ENCODE measurements at regions not wholly inside any gene's neighbourhood (a gene's known extent, or its start where the extent isn't known, plus 50 kb on each side); places are given as distances from the start of the nearest gene placed in this dataset.

DNA sequence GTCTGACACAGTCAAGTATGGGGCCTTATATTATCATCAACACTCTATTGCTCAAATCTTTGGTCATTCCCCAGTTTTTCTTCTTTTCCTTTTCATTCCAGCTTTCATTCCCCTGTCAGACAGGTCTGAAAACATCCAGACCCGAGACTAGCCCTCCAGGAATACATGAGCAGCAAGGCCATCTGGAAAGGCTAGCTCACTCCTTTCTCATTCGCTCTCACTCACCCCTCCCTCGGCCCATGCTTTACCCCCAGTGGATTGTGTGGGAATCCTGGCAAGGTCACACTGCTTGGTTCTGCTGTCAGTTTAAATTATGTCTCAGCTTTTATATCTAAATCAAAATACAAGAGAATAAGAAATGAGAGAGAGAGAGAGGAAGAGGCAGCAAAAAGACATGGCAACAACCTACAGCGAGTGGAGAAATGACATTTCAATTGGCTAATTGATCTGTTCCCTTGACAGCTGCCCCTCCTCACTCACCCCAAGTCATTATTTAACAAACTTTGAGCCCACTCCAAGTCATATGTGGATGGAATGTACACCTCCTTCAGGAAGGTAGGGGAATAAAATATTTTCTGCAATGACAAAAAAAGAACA is 962.2 kb downstream of the TUSC7 start:
- no peaks in the 10 kb centered on the region for H3K36me3 Mint-ChIP-seq (ENCODE audit: low read depth)
- ATAC-seq, result no peak
- H3K4me3 ChIP-seq, result no peak overlapping the region
- H4K20me1 ChIP-seq (replicated peaks; ENCODE audit: insufficient read depth), result no peaks in the 10 kb centered on the region
- H3K4me2 ChIP-seq, result no peak overlapping the region
- no peak overlapping the region for H3K4me3 Mint-ChIP-seq
- no peaks in the 10 kb centered on the region for H3K79me2 ChIP-seq (replicated peaks; ENCODE audit: insufficient read depth)
- no peaks in the 10 kb centered on the region for H3F3A ChIP-seq (replicated peaks; ENCODE audit: low read depth)
- no peaks in the 10 kb centered on the region for H3K36me3 ChIP-seq (ENCODE audit: insufficient read depth)
- TF ChIP-seq, protein P1, sequence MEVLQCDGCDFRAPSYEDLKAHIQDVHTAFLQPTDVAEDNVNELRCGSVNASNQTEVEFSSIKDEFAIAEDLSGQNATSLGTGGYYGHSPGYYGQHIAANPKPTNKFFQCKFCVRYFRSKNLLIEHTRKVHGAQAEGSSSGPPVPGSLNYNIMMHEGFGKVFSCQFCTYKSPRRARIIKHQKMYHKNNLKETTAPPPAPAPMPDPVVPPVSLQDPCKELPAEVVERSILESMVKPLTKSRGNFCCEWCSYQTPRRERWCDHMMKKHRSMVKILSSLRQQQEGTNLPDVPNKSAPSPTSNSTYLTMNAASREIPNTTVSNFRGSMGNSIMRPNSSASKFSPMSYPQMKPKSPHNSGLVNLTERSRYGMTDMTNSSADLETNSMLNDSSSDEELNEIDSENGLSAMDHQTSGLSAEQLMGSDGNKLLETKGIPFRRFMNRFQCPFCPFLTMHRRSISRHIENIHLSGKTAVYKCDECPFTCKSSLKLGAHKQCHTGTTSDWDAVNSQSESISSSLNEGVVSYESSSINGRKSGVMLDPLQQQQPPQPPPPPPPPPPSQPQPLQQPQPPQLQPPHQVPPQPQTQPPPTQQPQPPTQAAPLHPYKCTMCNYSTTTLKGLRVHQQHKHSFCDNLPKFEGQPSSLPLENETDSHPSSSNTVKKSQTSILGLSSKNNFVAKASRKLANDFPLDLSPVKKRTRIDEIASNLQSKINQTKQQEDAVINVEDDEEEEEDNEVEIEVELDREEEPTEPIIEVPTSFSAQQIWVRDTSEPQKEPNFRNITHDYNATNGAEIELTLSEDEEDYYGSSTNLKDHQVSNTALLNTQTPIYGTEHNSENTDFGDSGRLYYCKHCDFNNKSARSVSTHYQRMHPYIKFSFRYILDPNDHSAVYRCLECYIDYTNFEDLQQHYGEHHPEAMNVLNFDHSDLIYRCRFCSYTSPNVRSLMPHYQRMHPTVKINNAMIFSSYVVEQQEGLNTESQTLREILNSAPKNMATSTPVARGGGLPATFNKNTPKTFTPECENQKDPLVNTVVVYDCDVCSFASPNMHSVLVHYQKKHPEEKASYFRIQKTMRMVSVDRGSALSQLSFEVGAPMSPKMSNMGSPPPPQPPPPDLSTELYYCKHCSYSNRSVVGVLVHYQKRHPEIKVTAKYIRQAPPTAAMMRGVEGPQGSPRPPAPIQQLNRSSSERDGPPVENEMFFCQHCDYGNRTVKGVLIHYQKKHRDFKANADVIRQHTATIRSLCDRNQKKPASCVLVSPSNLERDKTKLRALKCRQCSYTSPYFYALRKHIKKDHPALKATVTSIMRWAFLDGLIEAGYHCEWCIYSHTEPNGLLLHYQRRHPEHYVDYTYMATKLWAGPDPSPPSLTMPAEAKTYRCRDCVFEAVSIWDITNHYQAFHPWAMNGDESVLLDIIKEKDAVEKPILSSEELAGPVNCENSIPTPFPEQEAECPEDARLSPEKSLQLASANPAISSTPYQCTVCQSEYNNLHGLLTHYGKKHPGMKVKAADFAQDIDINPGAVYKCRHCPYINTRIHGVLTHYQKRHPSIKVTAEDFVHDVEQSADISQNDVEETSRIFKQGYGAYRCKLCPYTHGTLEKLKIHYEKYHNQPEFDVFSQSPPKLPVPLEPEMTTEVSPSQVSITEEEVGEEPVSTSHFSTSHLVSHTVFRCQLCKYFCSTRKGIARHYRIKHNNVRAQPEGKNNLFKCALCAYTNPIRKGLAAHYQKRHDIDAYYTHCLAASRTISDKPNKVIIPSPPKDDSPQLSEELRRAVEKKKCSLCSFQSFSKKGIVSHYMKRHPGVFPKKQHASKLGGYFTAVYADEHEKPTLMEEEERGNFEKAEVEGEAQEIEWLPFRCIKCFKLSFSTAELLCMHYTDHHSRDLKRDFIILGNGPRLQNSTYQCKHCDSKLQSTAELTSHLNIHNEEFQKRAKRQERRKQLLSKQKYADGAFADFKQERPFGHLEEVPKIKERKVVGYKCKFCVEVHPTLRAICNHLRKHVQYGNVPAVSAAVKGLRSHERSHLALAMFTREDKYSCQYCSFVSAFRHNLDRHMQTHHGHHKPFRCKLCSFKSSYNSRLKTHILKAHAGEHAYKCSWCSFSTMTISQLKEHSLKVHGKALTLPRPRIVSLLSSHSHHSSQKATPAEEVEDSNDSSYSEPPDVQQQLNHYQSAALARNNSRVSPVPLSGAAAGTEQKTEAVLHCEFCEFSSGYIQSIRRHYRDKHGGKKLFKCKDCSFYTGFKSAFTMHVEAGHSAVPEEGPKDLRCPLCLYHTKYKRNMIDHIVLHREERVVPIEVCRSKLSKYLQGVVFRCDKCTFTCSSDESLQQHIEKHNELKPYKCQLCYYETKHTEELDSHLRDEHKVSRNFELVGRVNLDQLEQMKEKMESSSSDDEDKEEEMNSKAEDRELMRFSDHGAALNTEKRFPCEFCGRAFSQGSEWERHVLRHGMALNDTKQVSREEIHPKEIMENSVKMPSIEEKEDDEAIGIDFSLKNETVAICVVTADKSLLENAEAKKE (CRISPR knock-in tag; IDR thresholded peaks at IDR 0.05), result no peak
- TF ChIP-seq POLR2AphosphoS5 (IDR thresholded peaks at IDR 0.05; ENCODE audit: low read depth) (no peak), EZH2phosphoT487 (IDR thresholded peaks at IDR 0.05; ENCODE audit: unreplicated experiment) (no peak), NANOG (IDR thresholded peaks at IDR 0.05; ENCODE audit: borderline replicate concordance) (no peak), EZH2 (IDR thresholded peaks at IDR 0.05; ENCODE audit: low read depth, unreplicated experiment) (no peak), ZNF331 (CRISPR knock-in tag; IDR thresholded peaks at IDR 0.05; ENCODE audit: low read depth) (no peak)
- TF ChIP-seq, protein P2, sequence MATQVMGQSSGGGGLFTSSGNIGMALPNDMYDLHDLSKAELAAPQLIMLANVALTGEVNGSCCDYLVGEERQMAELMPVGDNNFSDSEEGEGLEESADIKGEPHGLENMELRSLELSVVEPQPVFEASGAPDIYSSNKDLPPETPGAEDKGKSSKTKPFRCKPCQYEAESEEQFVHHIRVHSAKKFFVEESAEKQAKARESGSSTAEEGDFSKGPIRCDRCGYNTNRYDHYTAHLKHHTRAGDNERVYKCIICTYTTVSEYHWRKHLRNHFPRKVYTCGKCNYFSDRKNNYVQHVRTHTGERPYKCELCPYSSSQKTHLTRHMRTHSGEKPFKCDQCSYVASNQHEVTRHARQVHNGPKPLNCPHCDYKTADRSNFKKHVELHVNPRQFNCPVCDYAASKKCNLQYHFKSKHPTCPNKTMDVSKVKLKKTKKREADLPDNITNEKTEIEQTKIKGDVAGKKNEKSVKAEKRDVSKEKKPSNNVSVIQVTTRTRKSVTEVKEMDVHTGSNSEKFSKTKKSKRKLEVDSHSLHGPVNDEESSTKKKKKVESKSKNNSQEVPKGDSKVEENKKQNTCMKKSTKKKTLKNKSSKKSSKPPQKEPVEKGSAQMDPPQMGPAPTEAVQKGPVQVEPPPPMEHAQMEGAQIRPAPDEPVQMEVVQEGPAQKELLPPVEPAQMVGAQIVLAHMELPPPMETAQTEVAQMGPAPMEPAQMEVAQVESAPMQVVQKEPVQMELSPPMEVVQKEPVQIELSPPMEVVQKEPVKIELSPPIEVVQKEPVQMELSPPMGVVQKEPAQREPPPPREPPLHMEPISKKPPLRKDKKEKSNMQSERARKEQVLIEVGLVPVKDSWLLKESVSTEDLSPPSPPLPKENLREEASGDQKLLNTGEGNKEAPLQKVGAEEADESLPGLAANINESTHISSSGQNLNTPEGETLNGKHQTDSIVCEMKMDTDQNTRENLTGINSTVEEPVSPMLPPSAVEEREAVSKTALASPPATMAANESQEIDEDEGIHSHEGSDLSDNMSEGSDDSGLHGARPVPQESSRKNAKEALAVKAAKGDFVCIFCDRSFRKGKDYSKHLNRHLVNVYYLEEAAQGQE (IDR thresholded peaks at IDR 0.05; ENCODE audit: unreplicated experiment), result no peak
- TF ChIP-seq, protein P3, sequence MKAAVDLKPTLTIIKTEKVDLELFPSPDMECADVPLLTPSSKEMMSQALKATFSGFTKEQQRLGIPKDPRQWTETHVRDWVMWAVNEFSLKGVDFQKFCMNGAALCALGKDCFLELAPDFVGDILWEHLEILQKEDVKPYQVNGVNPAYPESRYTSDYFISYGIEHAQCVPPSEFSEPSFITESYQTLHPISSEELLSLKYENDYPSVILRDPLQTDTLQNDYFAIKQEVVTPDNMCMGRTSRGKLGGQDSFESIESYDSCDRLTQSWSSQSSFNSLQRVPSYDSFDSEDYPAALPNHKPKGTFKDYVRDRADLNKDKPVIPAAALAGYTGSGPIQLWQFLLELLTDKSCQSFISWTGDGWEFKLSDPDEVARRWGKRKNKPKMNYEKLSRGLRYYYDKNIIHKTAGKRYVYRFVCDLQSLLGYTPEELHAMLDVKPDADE (IDR thresholded peaks at IDR 0.05), result no peak
- TF ChIP-seq, protein P4, sequence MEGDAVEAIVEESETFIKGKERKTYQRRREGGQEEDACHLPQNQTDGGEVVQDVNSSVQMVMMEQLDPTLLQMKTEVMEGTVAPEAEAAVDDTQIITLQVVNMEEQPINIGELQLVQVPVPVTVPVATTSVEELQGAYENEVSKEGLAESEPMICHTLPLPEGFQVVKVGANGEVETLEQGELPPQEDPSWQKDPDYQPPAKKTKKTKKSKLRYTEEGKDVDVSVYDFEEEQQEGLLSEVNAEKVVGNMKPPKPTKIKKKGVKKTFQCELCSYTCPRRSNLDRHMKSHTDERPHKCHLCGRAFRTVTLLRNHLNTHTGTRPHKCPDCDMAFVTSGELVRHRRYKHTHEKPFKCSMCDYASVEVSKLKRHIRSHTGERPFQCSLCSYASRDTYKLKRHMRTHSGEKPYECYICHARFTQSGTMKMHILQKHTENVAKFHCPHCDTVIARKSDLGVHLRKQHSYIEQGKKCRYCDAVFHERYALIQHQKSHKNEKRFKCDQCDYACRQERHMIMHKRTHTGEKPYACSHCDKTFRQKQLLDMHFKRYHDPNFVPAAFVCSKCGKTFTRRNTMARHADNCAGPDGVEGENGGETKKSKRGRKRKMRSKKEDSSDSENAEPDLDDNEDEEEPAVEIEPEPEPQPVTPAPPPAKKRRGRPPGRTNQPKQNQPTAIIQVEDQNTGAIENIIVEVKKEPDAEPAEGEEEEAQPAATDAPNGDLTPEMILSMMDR (conservative IDR thresholded peaks at IDR 0.05; ENCODE audit: low read depth in 2 of 2), result no peak
- peaks cover 3% of the 10 kb centered on the region; the same call in 1 of the 2 replicates for H3K9me2 ChIP-seq (ENCODE audit: insufficient read depth)
- H3K27me3 ChIP-seq (ENCODE audit: insufficient read depth), result no peaks in the 10 kb centered on the region
- no peak overlapping the region for H3K27ac Mint-ChIP-seq
- no peaks in the 10 kb centered on the region for H3K27me3 Mint-ChIP-seq (ENCODE audit: insufficient read depth, low read depth, poor library complexity)
- DNase-seq (ENCODE audit: low spot score), result no peak
- H3K4me1 ChIP-seq (ENCODE audit: insufficient read depth), result no peaks in the 10 kb centered on the region
- H2AFZ ChIP-seq, result no peak overlapping the region
- no peaks in the 10 kb centered on the region for H3K9me3 Mint-ChIP-seq
- H3K27ac ChIP-seq (ENCODE audit: low read depth), result no peak overlapping the region
- no peaks in the 10 kb centered on the region; the same call in 2 of the 3 replicates for H3K4me1 Mint-ChIP-seq

Data from GM23338 (cell line).